GM12878 (cell line): ENCODE measurements at regions not wholly inside any gene's neighbourhood (a gene's known extent, or its start where the extent isn't known, plus 50 kb on each side); places are given as distances from the start of the nearest gene placed in this dataset.

Experiments used
- ATAC-seq: fragments of 200-7000 bp; cut with Tn5 transposase; 3 replicates; pipeline ENCODE4 v1.9.1; 2020; ENCODE audit warnings: mild to moderate bottlenecking, moderate library complexity
- BruUV-seq: library from RNA; stranded (reverse); fragments of 400-500 nt; replicated peaks from 2 replicates; lab custom pipeline; 2021; lab: Mats Ljungman, UMichigan
- CTCF ChIA-PET: fragments of 300-600 bp; sonication (Branson Sonifier 250); formaldehyde crosslinking; extraction: SDS; loops from one replicate; lab custom pipeline; 2021; ENCODE audit warnings: inconsistent platforms; lab: Yijun Ruan, JAX
- POLR2A ChIA-PET: fragments of 350-600 bp; formaldehyde crosslinking; extraction: SDS; loops from one replicate; lab custom pipeline; 2021; ENCODE audit warnings: inconsistent platforms; lab: Charles Lee
- RAD21 ChIA-PET: fragments of 300-600 bp; sonication (Branson Sonifier 250); formaldehyde crosslinking; loops from one replicate; lab custom pipeline; 2023; ENCODE audit warnings: antibody characterized with exemption; ENCODE audit not compliant: unreplicated experiment; lab: Charles Lee
- SMC1A ChIA-PET: fragments of 300-600 bp; sonication (Branson Sonifier 250); formaldehyde crosslinking; loops from one replicate; lab custom pipeline; 2023; ENCODE audit not compliant: unreplicated experiment, uncharacterized antibody; lab: Charles Lee
- DNase-seq: peaks from one replicate; pipeline ENCODE4 v3.0.0-alpha.2; 2011; ENCODE audit warnings: low read depth, low spot score
- FAIRE-seq: peaks from 3 replicates; lab custom pipeline; 2011; peaks lifted over from hg19 to GRCh38; lab: Jason Lieb, UNC
- H2AFZ ChIP-seq: 2 replicates; pipeline ENCODE4 v1.6.0; 2011; ENCODE audit warnings: low read depth, low read length, control low read depth; ENCODE audit not compliant: control insufficient read depth
- H3K27ac ChIP-seq: 2 replicates; pipeline ENCODE4 v1.5.1; 2011; ENCODE audit warnings: control low read depth; ENCODE audit not compliant: control insufficient read depth, insufficient read depth
- H3K27me3 ChIP-seq, 2 experiments: replicated peaks in 1 of 2; 2 replicates each; pipeline versions ENCODE4 v1.6.0 to v1.6.1; 2011; ENCODE audit warnings: low read length in 1 of 2; ENCODE audit not compliant: control insufficient read depth in 2 of 2, insufficient read depth in 2 of 2
- H3K36me3 ChIP-seq, 2 experiments: 2 replicates each; pipeline ENCODE4 v1.5.1; 2011; ENCODE audit warnings: low read length in 1 of 2; ENCODE audit not compliant: control insufficient read depth in 2 of 2, insufficient read depth in 2 of 2
- H3K4me1 ChIP-seq: 2 replicates; pipeline ENCODE4 v1.6.1; 2011; ENCODE audit warnings: mild to moderate bottlenecking, low read length, moderate library complexity, mixed read lengths; ENCODE audit not compliant: control insufficient read depth, insufficient read depth
- H3K4me2 ChIP-seq: 2 replicates; pipeline ENCODE4 v1.6.0; 2011; ENCODE audit warnings: control low read depth; ENCODE audit not compliant: control insufficient read depth, insufficient read depth
- H3K4me3 ChIP-seq: fragments of 200-600 bp; sonication (generic); 2 replicates; pipeline ENCODE4 v1.5.1; 2016
- H3K79me2 ChIP-seq: 2 replicates; pipeline ENCODE4 v1.6.0; 2011; ENCODE audit warnings: low read length; ENCODE audit not compliant: control insufficient read depth, insufficient read depth
- H3K9ac ChIP-seq: 2 replicates; pipeline ENCODE4 v1.8.0; 2011; ENCODE audit warnings: low read length, control low read depth, mixed read lengths; ENCODE audit not compliant: control insufficient read depth, insufficient read depth
- H3K9me3 ChIP-seq: replicated peaks from 3 replicates; pipeline ENCODE4 v1.5.1; 2011; ENCODE audit warnings: mild to moderate bottlenecking, low read length; ENCODE audit not compliant: control insufficient read depth, insufficient read depth
- H4K20me1 ChIP-seq: 2 replicates; pipeline ENCODE4 v1.6.0; 2011; ENCODE audit not compliant: control insufficient read depth, insufficient read depth
- FOXM1 ChIP-seq: IDR thresholded peaks from 2 replicates; pipeline ENCODE4 v1.6.1; 2012; ENCODE audit warnings: low read depth, mild to moderate bottlenecking, inconsistent platforms, low read length, moderate library complexity
- GATAD2B ChIP-seq: fragments of 450-650 bp; conservative IDR thresholded peaks from 2 replicates; pipeline ENCODE4 v1.6.1; 2017; ENCODE audit warnings: low read depth, mild to moderate bottlenecking, moderate library complexity
- HDGF ChIP-seq: fragments of 450-650 bp; IDR thresholded peaks from 2 replicates; pipeline ENCODE4 v1.6.1; 2016; ENCODE audit warnings: antibody characterized with exemption
- IRF4 ChIP-seq: IDR thresholded peaks from 2 replicates; pipeline ENCODE4 v1.6.1; 2011; ENCODE audit warnings: low read depth, low read length
- MXI1 ChIP-seq: fragments of 150-350 bp; IDR thresholded peaks from 2 replicates; pipeline ENCODE4 v1.6.1; 2011; ENCODE audit warnings: low read depth, mild to moderate bottlenecking, inconsistent platforms, low read length, improper control_type of control experiment
- POLR2A ChIP-seq: IDR thresholded peaks from 2 replicates; pipeline ENCODE4 v1.6.1; 2011; ENCODE audit warnings: low read depth, mild to moderate bottlenecking, low read length
- POLR2AphosphoS5 ChIP-seq: IDR thresholded peaks from 2 replicates; pipeline ENCODE4 v1.6.1; 2011; ENCODE audit warnings: mild to moderate bottlenecking, low read length, inconsistent platforms
- POU2F2 ChIP-seq: IDR thresholded peaks from 3 replicates; pipeline ENCODE4 v1.6.1; 2011; ENCODE audit warnings: low read depth, mild to moderate bottlenecking, low read length, borderline replicate concordance
- TCF3 ChIP-seq: IDR thresholded peaks from 2 replicates; pipeline ENCODE4 v1.6.1; 2012; ENCODE audit warnings: low read depth, mild to moderate bottlenecking, low read length, borderline replicate concordance; ENCODE audit not compliant: insufficient read depth
- ZNF274 ChIP-seq: IDR thresholded peaks from one replicate; pipeline ENCODE4 v1.8.0; 2011; ENCODE audit not compliant: insufficient read length, insufficient read depth
- WGBS: methylation state at CpG from one replicate; pipeline ENCODE4 v1.1.6; 2016; ENCODE audit warnings: low lambda C conversion rate; ENCODE audit not compliant: insufficient replicate concordance, insufficient coverage; ENCODE audit errors: missing lambda C conversion rate; 5-methylcytosine and 5-hydroxymethylcytosine counted together
- in situ Hi-C: fragments of 300-500 bp; cut with MboI; formaldehyde crosslinking; loops from 9 replicates; pipeline ENCODE4 v1.14.3; 2018; ENCODE audit warnings: mixed read lengths
- intact Hi-C: fragments of 100-400 bp; cut with micrococcal nuclease; formaldehyde crosslinking; loops from one replicate; pipeline ENCODE4 v1.14.2; 2022; ENCODE audit not compliant: unreplicated experiment

DNA sequence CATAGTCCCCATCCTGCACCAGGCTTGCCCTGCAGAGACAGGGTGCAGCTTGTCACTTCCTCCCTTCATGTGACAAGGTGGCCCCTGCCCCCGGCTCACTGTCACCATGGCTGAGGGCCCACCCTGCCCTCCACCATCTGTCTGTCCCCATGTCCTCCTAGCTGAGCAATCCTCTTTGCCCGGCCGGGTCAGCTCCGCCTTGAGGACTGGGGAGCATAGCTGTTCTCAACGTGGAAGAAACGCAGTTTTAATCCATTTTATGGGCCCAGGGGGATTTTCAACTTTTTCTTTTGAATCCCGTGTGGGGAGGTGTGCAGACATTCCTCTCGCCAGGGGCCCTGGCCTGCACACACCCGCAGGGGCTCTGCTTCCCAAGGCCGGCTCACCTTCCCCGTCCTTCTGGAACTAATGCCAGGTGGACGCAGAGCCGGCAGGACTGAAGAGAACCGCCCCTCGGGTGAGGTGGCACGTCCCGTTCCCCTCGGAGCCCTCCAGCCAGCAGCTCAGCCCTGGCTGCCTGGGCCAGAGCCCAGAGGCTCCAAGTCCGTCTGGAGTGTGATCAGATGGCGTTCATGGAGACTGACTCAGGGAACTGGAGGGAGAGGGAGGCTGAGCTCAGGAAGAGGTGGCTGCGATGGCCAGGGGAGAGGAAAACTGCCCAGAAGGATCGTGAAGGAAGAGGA, 1108.7 kb downstream of the BRD1 start:
- no peaks in the 10 kb centered on the region for H3K27me3 ChIP-seq
- ATAC-seq (no peak), FAIRE-seq (no peak), DNase-seq (no peak)
- ChIA-PET CTCF (no interaction called here), POLR2A (no interaction called here), SMC1A (no interaction called here), RAD21 (no interaction called here)
- no peak overlapping the region for H3K9ac ChIP-seq
- BruUV-seq, result no TSS peak
- H2AFZ ChIP-seq, result no peak overlapping the region
- no peaks in the 10 kb centered on the region for H3K4me1 ChIP-seq
- H3K79me2 ChIP-seq, result no peaks in the 10 kb centered on the region
- H3K9me3 ChIP-seq, result no peaks in the 10 kb centered on the region; the same call in 1 of the 3 replicates
- no peak overlapping the region for H3K27ac ChIP-seq
- TF ChIP-seq MXI1 (no peak), ZNF274 (no peak)
- intact Hi-C loops, result no loop called here
- no peak overlapping the region for H3K4me3 ChIP-seq
- in situ Hi-C loops, result no loop called here
- 33% methylated on average over 20 of the region's 22 CpGs for WGBS
- no peaks in the 10 kb centered on the region for H4K20me1 ChIP-seq
- H3K36me3 ChIP-seq, result no peaks in the 10 kb centered on the region
- H3K4me2 ChIP-seq, result no peak overlapping the region

DNA sequence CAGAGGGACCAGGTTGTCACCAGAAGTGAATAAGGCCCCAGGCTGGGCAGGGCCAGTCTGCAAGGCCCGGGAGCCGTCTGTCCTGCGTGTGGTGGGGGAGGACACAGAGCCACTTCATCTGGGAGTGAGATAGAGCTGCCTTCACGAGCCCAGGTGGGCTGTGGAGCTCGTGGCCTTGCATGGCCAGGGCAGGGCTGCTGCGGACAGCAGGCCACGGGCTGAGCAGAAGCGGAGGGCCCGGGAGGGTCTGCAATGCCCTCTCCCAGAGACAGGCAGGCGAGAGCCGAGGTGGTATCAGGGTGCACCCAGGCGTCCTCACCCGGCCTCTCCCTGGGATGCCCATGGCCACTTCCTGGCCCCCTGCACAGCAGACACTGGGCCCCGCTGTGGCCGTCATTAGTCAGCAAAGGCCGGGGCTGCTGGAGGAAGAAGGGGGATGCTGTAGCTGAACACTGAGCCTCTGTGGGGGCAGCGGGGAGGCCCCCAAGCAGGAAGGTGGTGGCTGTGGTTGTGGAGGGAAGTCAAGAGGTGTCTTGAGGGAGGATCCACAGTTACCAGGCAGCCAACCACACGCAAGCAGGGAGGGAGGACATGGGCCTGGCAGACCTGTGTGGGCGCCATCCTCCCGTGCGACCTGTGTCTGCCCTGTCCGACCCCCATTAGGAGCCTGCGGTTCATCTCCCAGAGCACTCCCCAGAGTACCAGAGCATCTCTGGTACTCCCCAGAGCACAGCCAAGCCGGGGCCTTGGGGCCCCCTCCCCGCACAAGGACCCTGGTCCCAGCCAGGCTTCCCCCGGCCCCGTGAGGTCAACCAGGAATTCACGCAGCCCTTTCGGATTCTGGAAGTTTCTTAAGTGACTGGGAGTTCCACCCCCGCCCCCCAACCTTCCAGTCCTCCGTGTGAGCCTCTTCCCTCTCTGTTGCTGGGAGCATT, 1109.5 kb downstream of the BRD1 start:
- H3K27ac ChIP-seq, result no peak overlapping the region
- whole genome bisulfite sequencing, result 14% methylated on average over 27 of the region's 31 CpGs
- H2AFZ ChIP-seq, result no peak overlapping the region
- RAD21 ChIA-PET, result no interaction called here
- no peak for TF ChIP-seq FOXM1
- no peak for TF ChIP-seq POLR2AphosphoS5
- no peak for TF ChIP-seq TCF3
- TF ChIP-seq POLR2A, result no peak
- TF ChIP-seq HDGF, result no peak
- TF ChIP-seq POU2F2, result no peak
- TF ChIP-seq IRF4, result no peak
- TF ChIP-seq GATAD2B, result no peak
- no peaks in the 10 kb centered on the region for H4K20me1 ChIP-seq
- in situ Hi-C loops, result no loop called here
- no peak for DNase-seq
- SMC1A ChIA-PET, result no interaction called here
- H3K79me2 ChIP-seq, result no peaks in the 10 kb centered on the region
- no peak overlapping the region for H3K4me2 ChIP-seq
- H3K9me3 ChIP-seq, result no peaks in the 10 kb centered on the region; the same call in 1 of the 3 replicates
- CTCF ChIA-PET, result no interaction called here
- no peak for FAIRE-seq
- no peaks in the 10 kb centered on the region for H3K36me3 ChIP-seq
- no peaks in the 10 kb centered on the region for H3K27me3 ChIP-seq
- H3K4me1 ChIP-seq, result no peaks in the 10 kb centered on the region
- H3K9ac ChIP-seq, result no peak overlapping the region
- POLR2A ChIA-PET, result no interaction called here
- ATAC-seq, result no peak
- intact Hi-C loops, result no loop called here
- BruUV-seq, result no TSS peak
- H3K4me3 ChIP-seq, result no peak overlapping the region
